GM19438 (cell line): ENCODE measurements at regions not wholly inside any gene's neighbourhood (a gene's known extent, or its start where the extent isn't known, plus 50 kb on each side); places are given as distances from the start of the nearest gene placed in this dataset.

Experiments used
- ATAC-seq: cut with Tn5 transposase; IDR thresholded peaks from one replicate; pipeline ENCODE4 v1.9.1; 2021; ENCODE audit warnings: low read depth; ENCODE audit not compliant: unreplicated experiment

DNA sequence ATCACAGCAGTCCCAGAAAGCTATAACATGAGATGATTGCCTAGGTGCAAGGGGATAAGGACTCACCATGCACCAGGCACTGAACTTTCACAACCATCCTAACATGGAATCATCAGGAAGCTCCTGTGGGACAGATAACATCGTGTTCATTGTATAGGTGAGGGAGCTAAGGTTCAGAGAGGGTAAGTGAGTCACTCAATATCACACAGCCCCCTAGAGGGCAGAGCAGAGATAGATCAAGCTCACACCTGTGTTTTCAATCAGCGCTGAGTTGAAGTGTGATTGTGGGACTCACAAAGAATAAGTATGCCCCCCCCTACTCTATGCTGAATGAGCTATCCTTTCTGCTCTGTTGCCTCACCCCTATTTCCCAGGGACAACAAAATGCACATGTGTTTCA is 377.7 kb upstream of the ERCC4 start:
- no peak for ATAC-seq

DNA sequence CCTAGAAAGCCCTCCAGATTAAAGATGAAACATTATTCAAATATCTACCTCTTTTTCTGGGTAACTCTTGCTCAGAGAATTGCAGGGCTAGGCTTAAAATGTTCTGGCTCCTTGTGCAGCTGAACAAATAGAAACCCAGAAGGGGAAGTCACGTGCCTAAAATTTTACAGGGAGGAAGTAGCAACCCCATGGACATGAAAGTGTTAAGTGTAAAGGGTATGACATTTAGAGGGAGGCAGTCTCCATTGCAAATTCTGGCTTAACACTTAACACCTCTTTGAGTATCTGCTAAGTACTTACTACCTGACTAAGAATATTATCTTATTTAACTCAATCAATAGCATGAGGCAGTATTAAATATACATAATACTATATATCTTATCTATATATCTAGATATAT is 376.1 kb upstream of the ERCC4 start:
- ATAC-seq: no peak

DNA sequence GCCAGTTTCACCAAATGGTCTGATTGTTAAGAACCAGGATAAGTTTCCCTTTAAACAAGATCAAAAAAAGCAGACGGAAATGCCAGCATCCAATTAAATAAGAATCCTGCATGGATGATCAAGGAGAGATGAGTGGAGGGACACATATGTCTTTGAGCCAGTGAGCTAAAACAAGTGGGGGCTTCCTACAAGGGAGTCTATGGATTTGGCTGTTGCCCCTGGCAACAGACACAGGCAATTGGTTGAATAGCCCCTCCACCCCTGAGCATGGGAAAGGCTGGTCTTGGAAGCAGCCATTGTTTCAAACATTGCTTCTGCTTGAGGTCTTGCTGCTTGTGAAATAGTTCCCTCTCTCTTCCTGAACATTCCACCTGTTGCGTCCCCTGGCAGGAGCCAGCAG is 374.7 kb upstream of the ERCC4 start:
- ATAC-seq: no peak

DNA sequence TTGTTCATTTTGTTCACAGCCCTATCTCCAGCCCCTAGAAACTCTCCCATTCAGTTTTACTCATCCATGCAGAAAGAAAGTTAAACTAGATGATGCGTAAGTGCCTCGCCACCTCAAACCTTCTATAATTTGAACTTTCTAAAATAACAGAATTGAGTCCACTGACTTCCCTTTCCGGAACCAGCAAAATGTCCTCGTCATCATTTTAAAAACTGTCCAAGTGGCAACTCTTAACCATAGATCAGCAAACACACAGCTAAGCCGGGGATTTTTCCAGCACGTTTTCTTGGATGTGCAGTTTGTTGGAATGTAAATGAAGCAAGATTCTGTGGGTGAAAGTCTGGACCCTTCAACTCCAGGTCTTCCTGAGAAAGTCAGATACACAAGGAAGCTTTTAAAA is 369.7 kb upstream of the ERCC4 start:
- ATAC-seq: no peak

DNA sequence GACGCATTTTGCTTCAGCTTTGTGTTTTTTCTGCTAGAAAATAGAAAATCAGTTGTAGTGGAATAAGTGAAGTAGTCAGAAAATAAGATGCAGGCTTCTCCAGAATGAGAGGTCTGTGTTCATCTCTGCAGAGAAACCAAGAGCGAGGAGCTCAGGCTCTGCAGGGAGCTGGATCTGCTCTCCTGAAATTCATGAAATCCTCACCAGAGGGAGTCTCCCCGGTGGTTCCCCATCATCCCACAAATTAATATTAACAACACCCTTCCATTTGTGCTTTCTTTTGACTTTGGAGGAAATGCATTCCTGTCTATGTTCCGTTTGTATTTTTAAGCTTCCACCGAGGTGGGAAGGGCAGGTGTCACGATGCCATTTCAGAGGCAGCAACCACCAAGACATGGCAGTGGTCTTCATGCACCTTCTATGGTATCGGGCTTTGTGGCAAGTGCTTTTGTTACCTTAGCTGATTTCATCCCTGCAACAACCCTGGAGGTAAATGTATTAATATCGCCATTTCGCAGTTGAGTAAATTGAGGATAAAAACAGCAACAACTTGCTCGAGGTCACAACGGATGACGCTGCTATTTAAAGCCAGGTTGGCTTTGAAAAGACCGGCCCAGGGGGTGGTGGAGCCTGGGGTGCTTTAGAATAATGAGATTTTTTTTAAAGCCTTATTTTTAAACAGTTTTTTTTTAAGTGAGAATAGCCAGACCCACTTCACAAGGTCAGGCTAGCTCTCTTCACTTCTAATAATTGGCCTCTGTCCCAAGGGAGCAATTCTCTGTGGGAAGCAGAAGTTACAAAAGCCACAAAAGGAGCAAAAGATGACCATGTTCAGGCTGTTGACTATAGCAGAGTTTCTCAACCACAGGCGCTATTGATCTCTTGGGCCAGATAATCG is 367.6 kb upstream of the ERCC4 start:
- ATAC-seq: no peak

DNA sequence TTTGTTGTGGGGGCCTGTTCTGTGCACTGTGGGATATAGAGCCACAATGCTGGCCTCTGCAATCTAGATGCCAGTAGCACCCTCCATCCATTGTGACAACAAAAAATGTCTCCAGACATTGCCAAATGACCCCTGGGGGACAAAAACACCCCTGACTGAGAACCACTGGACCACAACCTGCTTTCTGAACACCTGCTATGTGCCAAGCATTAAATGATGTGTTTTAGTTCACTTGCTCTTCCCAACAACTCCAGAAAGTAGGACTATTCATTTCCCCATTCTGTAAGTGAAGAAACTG is 367.0 kb upstream of the ERCC4 start:
- ATAC-seq: no peak

DNA sequence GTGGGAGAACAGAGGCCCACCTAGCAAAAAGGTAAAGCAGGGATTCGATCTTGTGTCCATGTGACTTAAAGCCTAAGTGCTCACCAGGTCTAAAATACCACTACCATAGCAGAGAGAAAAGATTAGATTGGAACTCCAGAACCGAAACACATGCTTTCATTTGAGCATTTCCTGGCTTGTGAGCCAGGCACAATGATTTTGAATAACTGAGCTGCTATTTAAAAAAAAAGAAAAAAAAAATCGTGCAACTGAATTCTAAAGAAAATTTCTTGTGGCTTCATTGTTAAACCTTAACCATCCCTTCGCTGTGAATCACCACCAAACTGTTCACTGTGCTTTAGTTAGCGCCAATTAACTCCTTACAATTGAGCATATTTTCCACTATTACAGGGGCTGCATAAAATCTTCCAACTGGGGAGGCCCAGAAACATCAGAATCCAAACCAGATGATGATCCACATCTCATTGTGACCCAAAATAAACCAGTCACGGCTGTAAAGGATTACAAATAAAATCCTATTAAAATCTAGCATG is 366.4 kb upstream of the ERCC4 start:
- no peak for ATAC-seq

DNA sequence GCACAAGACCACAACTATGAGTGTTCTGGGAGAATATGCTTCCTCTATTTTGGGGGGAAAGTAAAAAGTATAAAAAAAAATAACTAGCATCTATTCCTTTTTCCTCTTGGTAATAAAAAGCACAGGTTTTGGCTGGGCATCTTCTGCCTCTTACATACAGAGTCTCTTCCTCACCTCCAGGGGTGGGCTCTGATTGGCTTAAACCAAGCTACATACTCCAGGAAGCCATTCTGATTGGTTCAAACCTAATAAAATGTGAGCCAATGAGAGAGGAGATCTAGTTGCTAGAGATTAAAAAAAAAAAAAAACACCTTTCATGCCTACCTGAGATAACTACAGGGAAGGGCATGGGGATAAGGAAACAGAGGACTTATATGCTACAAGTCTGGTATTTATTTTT is 365.9 kb upstream of the ERCC4 start:
- no peak for ATAC-seq

DNA sequence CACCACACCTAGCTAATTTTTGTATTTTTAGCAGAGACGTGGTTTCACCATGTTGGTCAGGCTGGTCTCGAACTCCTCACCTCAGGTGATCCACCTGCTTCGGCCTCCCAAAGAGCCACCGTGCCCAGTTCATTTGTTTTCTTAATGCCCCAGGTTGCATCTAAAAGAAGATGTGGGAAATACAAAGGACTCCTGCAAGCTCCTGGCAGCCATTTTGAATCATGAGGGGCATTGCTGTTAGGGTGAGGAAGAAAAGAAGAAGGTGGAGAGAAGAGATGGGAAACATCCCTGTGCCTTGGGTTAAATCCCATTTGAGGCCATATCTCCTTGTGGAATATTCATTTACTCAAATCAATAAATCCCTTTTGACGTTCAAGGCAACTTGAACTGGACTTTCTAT is 365.3 kb upstream of the ERCC4 start:
- ATAC-seq: no peak

DNA sequence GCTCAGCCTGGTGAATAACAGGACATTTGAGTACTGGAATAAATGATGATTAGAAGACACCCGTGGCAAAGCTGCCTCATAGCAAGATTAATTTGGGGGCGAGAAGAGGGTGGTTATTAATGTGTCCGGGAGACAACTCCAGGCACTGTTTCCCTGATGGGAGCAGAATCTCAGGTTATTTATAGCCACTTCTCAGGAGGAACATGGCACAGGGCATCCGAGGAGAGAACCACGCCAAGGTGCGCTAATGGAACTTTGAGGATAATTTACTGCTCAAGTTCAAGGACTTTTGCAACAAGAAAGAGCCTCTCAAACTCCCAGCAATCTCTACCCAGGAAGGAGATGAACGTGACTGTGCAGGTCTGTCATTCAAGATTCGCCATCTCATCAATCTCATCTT is 362.5 kb upstream of the ERCC4 start:
- no peak for ATAC-seq

DNA sequence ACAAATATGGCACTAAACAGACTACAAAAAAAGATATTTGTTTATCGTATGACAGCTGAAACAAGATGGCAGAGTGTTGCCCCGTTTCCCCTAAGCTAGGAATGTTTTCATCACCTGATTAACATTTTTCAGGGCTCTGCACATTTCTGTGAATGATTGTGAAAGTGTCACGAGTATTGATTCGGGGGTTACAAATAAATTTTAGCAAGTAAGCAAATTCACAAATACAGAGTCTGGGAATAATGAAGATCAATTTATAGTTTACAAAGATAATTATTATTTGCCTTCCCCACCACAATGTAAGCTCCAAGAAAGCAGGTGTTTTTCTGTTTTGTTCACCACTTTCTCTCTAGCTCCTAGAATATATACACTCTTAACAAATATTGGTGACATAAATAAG is 361.2 kb upstream of the ERCC4 start:
- ATAC-seq: no peak

DNA sequence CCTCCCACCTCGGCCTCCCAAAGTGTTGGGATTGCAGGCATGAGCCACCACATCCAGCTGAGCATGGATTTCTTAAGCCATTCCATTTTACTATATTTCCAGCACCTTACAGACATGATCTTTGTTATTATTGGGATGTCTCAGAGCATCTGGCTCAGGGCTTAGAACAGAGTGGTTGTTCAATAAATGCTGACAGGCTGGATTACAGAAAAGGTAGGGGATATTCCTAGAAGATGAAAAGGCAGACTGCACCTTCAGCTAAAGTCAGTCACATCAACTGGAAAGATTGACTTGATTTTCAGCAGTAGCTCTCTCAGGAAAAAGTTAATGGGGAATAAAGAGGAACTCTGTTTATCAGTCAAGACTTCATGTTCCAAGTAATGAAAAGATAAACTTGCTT is 360.3 kb upstream of the ERCC4 start:
- ATAC-seq: no peak

DNA sequence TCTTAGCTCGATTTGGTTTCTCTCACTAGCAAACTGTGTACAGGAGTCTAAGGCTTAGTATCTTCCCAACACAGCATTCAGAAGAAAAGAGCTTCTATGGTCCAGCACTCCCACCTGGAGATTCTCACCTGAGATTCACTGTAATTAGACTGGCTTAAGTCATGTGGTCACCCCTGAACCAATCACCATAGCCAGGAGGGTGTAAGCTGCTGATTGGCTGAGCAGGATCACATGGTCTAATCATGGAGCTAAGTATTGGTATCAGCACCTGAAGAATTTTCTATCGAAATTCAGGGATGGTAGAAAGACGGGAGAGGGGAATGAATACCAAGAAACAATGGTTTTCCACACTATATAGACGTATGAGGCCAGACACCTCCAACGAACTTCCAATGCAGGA is 359.8 kb upstream of the ERCC4 start:
- ATAC-seq: no peak

DNA sequence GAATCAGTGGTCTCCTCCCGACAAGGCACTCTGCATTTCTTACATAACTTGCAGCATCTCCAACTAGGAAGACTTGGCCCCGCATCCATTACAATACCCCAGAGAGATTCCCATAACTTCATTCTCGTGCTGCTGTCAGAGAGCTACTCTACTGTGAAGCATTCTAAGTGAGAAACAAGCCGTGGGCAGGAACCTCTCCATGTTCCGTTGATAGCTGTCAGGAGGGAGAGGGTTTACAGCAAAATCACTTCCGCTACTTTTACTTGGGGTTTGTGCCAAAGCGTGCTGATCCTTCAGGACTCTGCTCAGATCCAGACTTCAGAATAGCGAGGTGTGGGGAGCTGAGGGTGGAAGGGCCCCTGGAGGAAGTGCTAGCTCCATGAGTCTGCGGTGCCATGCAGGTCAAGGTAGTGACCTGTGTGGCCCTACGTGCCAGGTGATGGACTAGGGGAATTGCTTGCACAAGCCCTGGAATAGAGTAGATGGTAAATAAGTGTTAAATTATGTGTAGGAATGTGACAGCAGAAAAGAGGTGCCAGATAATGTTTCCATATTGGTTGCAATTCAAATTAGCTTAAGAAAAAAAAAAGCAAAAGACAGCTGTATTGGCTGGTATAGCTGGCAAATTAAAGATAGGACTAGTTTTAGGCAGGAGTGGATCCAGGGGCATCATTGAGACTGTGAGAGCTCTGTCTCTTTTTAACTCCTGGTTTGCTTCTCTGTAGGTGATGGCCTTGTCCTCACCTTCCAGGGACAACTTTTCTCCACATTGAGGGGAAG is 358.5 kb upstream of the ERCC4 start:
- no peak for ATAC-seq

DNA sequence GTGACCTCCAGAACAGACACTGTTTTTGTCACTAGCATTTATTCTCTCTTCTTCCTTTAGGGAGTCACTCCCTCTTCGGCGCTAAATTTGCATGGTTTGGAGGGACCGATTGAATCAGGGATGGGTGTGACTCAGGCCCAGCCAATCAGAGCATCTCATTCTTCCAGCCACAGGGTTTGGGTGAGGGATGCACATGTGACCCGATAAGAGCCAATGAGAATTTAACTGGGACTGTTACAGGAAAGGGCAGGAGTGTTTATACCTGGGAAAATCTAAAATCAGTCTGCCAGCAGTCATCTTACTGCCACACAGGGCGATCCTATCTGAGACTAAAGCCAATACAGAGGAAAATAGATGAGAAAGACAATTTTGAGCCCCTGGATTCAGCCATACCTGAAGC is 351.2 kb upstream of the ERCC4 start:
- ATAC-seq: no peak

DNA sequence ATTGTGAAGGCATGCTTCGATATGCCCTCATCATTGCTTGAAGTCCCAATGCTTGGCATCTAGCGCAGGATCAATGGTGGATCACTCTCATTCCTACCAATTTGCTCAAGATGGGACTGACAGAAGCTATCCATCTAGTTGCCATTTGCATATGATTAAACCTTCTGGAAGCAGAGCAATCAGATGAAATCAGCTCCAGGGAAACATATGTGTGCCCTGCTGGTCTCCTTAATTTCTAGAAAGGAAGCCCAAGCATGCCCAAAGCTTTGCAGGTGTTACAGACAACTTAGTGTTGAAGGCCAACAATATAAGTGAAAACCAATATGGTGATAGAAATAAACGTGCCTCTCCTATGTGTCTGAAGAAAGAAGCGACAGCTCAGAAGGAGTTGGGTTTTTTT is 350.0 kb upstream of the ERCC4 start:
- no peak for ATAC-seq

DNA sequence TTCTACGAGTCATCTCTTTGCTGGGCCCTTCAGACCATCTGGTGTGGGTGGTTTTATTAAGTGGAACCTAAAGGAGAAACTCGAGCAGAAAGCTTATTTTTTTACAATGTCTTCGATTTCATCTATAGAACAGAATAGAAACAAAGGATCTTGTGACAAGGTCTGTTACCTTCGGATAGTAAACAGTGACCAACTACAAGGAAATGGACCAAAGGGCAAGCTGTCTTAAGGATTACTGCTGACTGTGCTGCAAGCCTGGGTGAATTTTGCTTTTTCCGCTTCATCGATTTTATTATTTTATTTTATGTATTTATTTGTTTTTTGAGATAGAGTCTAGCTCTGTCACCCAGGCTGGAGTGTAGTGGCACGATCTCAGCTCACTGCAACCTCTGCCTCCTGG is 348.9 kb upstream of the ERCC4 start:
- no peak for ATAC-seq

DNA sequence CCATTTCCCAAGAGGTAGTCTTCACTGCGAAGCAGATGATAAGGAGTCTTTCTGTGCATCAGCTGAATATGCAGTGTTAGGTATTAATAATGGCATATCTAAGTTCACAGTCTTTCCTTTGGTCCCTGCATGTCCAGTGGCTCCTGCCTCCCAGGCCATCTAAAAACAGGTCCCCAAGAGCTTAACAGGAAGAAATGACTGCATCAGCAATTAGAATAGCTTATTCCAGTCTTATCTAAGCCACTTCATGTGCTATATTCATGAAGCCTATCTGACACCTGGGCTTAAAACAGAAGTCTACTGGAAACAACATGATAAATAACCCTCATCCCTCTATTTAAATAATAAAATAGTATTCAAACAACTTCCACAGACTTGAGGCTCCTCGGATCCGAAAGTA is 346.1 kb upstream of the ERCC4 start:
- no peak for ATAC-seq

DNA sequence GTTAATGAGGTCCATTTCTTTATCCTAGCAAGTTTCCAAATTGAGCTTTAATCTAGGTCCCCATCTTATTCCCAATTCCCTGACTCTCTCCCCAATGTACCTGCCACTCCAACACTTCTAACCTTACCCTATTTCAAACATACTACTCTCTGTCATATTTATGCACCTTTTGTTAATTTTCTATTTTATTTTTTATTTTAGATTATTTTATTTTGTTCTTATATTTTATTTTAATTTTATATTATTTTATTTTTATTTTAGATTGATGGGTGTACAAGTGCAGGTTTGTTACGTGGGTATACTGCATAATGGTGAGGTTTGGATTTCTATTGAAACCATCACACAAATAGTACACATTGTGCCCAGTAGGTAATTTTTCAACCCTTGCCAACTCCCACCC is 333.9 kb upstream of the ERCC4 start:
- no peak for ATAC-seq

DNA sequence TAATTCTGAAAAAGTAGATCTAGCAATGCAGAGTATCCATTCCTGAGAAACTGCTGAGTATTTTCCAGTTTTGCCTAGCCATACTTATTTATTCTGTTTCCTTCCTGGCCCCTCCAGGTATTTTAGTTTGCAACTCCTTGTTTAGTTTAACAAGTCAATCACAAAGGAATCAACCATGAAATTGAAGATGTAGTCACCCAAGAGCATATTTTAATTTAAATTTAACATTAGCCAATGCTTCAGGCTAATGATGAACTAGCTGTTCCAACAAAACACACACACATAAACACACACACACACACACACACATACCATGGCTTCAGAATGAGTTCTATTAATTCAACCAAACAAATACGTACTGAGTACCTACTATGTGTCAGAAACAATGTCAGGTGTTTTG is 332.8 kb upstream of the ERCC4 start:
- ATAC-seq: no peak

DNA sequence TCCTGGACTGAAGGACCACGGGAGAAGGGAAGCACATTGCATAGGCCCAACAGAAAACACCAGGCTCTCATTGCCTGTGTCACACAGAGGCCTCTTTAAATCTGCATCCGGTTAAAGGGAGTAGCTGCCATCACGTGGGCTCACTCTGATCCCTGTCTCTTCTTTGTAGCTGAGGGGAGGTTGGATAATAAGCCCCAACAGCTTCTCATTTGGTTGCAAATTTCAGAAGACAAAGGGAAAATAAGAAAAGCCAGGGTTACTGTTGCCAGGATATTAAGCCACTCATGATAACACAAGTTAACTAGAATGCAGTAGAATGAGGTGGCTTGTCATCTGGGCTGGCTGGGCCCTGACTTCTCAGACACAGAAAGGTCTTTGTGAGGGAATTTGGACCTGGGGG is 325.1 kb upstream of the ERCC4 start:
- no peak for ATAC-seq

DNA sequence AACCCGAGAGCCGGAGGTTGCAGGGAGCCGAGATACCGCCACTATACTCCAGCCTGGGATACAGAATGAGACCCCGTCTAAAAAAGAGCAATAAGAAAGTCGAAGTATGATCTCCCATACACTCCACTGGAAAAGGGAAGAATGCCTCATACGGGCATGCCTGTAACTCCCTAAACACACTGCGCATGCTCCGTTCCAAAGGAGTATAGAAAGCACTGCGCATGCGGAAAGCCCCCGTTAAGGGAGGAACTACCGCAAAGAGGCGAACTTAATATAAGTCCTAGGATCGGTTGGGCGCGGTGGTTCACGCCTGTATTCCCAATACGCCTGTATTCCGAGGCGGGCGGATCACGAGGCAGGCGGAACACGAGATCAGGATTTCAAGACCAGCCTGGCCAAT is 313.1 kb upstream of the ERCC4 start:
- no peak for ATAC-seq
